Activated CD4-positive, alpha-beta T cell treated with anti-CD3 and anti-CD28 coated beads, Interleukin-2, Interleukin-6, amounts not matched to agents 100 ng/mL and 50 ng/mL, durations not matched to agents 16 hours and 8 hours (primary cell): ENCODE measurements at regions not wholly inside any gene's neighbourhood (a gene's known extent, or its start where the extent isn't known, plus 50 kb on each side); places are given as distances from the start of the nearest gene placed in this dataset.

Experiments
- DNase-seq: peaks from one replicate; pipeline ENCODE4 v3.0.0-alpha.2; 2020

- no peak for DNase-seq
Measured at GRCh38 chr20:22503577-22503976, 80.8 kb downstream of the FOXA2 start.

GRCh38 chr20:22502731-22503191, 81.6 kb downstream of the FOXA2 start:
- DNase-seq: no peak

- DNase-seq: no peak
Measured at GRCh38 chr20:22501566-22502344, 82.6 kb downstream of the FOXA2 start.

- DNase-seq: no peak
Measured at GRCh38 chr20:22501034-22501433, 83.3 kb downstream of the FOXA2 start.

- DNase-seq: no peak
Measured at GRCh38 chr20:22499515-22500166, 84.7 kb downstream of the FOXA2 start.

GRCh38 chr20:22496817-22497216, 87.6 kb downstream of the FOXA2 start:
- no peak for DNase-seq

- no peak for DNase-seq
Measured at GRCh38 chr20:22495789-22496188, 88.6 kb downstream of the FOXA2 start.

- no peak for DNase-seq
Measured at GRCh38 chr20:22495172-22495571, 89.2 kb downstream of the FOXA2 start.

- no peak for DNase-seq
Measured at GRCh38 chr20:22492497-22492896, 91.9 kb downstream of the FOXA2 start.

GRCh38 chr20:22491194-22491505, 93.2 kb downstream of the FOXA2 start:
- no peak for DNase-seq

- no peak for DNase-seq
Measured at GRCh38 chr20:22490287-22491193, 93.8 kb downstream of the FOXA2 start.

GRCh38 chr20:22489626-22490286, 94.6 kb downstream of the FOXA2 start:
- no peak for DNase-seq

- DNase-seq: no peak
Measured at GRCh38 chr20:22480336-22480735, 104.0 kb downstream of the FOXA2 start.

- no peak for DNase-seq
Measured at GRCh38 chr20:22475662-22476061, 108.7 kb downstream of the FOXA2 start.

- no peak for DNase-seq
Measured at GRCh38 chr20:22474224-22474623, 110.1 kb downstream of the FOXA2 start.

GRCh38 chr20:22473293-22473692, 111.1 kb downstream of the FOXA2 start:
- no peak for DNase-seq

GRCh38 chr20:22472447-22473100, 111.8 kb downstream of the FOXA2 start:
- no peak for DNase-seq

- no peak for DNase-seq
Measured at GRCh38 chr20:22471156-22471836, 113.1 kb downstream of the FOXA2 start.

GRCh38 chr20:22470620-22471026, 113.7 kb downstream of the FOXA2 start:
- no peak for DNase-seq

GRCh38 chr20:22466447-22467171, 117.8 kb downstream of the FOXA2 start:
- no peak for DNase-seq
